ENCODE measurements at regions not wholly inside any gene's neighbourhood (a gene's known extent, or its start where the extent isn't known, plus 50 kb on each side); places are given as distances from the start of the nearest gene placed in this dataset.
A peak's percentile ranks its signal among the peaks of the same experiment; 100 is the strongest.

DNA sequence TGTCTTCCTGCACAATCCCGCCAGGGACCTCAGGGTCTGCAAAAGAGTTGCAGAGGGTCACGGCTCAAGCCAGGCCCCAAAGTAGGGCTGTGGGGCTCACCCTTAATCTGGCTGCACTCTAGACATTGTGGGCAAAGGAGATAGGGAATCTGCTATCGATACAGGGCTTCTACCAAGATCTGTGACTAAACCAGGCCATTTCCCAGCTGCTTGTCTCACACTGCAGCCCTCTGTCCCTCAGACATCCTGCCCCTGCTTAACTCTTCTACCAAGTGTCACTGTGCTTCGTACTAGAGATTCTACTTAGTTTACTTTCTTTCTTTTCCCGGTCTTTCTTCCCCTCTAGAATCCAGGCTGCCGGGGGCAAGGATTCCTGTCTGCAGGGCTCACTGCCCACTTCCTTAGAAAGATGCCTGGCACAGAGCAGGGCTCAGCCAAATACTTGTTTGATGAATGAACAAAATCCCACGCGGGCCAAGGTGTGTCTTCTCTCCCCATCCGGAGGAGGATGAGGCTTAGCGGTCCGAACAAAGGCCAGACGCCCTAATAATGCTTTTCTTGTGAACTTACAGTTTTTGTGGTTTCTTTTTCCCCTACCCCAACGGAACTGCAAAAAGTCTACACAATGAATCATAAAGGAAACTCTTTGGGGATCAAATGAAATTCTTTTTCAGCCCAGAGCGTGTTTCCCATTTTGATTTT, 61.3 kb upstream of the ANO1 start:
- ATAC-seq (peak; percentile 22; the same call in 1 of the 2 replicates), DNase-seq (ENCODE audit: low read depth, low spot score) (no peak)
- CTCF ChIA-PET = no interaction called here
- POLR2A ChIA-PET = no interaction called here
- no peaks in the 10 kb centered on the region for H3K36me3 ChIP-seq (ENCODE audit: control insufficient read depth, insufficient read depth, low read length)
- H3K27me3 ChIP-seq (ENCODE audit: control insufficient read depth, insufficient read depth, low read length) = no peaks in the 10 kb centered on the region
- no peaks in the 10 kb centered on the region for H3K4me1 ChIP-seq (ENCODE audit: control insufficient read depth, insufficient read depth, low read length)
- intact Hi-C loops (cut with micrococcal nuclease; ENCODE audit: unreplicated experiment) = no loop called here
- no TSS peak for BruUV-seq (replicated peaks)
- in situ Hi-C loops (cut with HindIII; ENCODE audit: low pct_unique_long_range_greater_than_20kb, low sequenced_read_pairs) = no loop called here
- H3K9me3 ChIP-seq (ENCODE audit: control insufficient read depth, insufficient read depth, low read depth, low read length) = no peaks in the 10 kb centered on the region
- no peak overlapping the region for H3K27ac ChIP-seq (ENCODE audit: low read length)
- TF ChIP-seq, protein P1, sequence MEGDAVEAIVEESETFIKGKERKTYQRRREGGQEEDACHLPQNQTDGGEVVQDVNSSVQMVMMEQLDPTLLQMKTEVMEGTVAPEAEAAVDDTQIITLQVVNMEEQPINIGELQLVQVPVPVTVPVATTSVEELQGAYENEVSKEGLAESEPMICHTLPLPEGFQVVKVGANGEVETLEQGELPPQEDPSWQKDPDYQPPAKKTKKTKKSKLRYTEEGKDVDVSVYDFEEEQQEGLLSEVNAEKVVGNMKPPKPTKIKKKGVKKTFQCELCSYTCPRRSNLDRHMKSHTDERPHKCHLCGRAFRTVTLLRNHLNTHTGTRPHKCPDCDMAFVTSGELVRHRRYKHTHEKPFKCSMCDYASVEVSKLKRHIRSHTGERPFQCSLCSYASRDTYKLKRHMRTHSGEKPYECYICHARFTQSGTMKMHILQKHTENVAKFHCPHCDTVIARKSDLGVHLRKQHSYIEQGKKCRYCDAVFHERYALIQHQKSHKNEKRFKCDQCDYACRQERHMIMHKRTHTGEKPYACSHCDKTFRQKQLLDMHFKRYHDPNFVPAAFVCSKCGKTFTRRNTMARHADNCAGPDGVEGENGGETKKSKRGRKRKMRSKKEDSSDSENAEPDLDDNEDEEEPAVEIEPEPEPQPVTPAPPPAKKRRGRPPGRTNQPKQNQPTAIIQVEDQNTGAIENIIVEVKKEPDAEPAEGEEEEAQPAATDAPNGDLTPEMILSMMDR (IDR thresholded peaks at IDR 0.05) = no peak
- TF ChIP-seq, protein P2, sequence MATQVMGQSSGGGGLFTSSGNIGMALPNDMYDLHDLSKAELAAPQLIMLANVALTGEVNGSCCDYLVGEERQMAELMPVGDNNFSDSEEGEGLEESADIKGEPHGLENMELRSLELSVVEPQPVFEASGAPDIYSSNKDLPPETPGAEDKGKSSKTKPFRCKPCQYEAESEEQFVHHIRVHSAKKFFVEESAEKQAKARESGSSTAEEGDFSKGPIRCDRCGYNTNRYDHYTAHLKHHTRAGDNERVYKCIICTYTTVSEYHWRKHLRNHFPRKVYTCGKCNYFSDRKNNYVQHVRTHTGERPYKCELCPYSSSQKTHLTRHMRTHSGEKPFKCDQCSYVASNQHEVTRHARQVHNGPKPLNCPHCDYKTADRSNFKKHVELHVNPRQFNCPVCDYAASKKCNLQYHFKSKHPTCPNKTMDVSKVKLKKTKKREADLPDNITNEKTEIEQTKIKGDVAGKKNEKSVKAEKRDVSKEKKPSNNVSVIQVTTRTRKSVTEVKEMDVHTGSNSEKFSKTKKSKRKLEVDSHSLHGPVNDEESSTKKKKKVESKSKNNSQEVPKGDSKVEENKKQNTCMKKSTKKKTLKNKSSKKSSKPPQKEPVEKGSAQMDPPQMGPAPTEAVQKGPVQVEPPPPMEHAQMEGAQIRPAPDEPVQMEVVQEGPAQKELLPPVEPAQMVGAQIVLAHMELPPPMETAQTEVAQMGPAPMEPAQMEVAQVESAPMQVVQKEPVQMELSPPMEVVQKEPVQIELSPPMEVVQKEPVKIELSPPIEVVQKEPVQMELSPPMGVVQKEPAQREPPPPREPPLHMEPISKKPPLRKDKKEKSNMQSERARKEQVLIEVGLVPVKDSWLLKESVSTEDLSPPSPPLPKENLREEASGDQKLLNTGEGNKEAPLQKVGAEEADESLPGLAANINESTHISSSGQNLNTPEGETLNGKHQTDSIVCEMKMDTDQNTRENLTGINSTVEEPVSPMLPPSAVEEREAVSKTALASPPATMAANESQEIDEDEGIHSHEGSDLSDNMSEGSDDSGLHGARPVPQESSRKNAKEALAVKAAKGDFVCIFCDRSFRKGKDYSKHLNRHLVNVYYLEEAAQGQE (IDR thresholded peaks at IDR 0.05; ENCODE audit: insufficient read depth in 1 of 2, low read depth in 2 of 2, low read length in 1 of 2) = no peak
- no peak overlapping the region for H3K4me3 ChIP-seq (ENCODE audit: low read depth in 2 of 2, low read length in 2 of 2)

DNA sequence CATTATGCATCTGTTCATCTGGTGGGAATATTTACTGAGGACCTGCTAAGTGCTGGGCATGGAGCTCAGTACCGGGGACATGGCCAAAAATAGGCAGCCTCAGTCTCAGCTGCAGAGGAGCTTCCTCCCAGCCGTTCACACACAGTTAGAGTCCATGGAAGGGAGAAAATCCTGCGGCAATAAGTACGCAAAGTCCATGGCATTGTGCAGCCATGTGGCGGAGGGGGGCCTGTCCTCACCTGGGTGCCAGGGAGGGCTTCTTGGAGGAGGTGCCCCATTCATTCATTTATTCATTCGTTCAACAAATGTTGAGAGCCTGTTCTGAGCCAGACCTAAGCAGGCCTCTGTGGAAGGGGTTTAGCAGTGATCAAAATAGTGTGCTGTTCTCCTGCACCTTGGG, 59.3 kb upstream of the ANO1 start:
- ATAC-seq (no peak), DNase-seq (ENCODE audit: low read depth, low spot score) (no peak)
- Histone ChIP-seq H3K9me3 (ENCODE audit: control insufficient read depth, insufficient read depth, low read depth, low read length) (no peaks in the 10 kb centered on the region), H3K4me1 (ENCODE audit: control insufficient read depth, insufficient read depth, low read length) (no peaks in the 10 kb centered on the region), H3K27ac (ENCODE audit: low read length) (no peak overlapping the region), H3K4me3 (ENCODE audit: low read depth in 2 of 2, low read length in 2 of 2) (no peak overlapping the region), H3K36me3 (ENCODE audit: control insufficient read depth, insufficient read depth, low read length) (no peaks in the 10 kb centered on the region), H3K27me3 (ENCODE audit: control insufficient read depth, insufficient read depth, low read length) (no peaks in the 10 kb centered on the region)
- intact Hi-C loops (cut with micrococcal nuclease; ENCODE audit: unreplicated experiment) (no loop called here), in situ Hi-C loops (cut with HindIII; ENCODE audit: low pct_unique_long_range_greater_than_20kb, low sequenced_read_pairs) (no loop called here)
- no TSS peak for BruUV-seq (replicated peaks)
- CTCF ChIA-PET = interaction anchor here (0.5 kb wide), 1 partner anchor 70 kb away, joined by 3 read pairs; no protein-coding TSS in a partner anchor
- no peak for TF ChIP-seq SIN3A (IDR thresholded peaks at IDR 0.05; ENCODE audit: borderline replicate concordance, insufficient read depth, low read depth, low read length)
- no peak for TF ChIP-seq POLR2AphosphoS5 (IDR thresholded peaks at IDR 0.05; ENCODE audit: low read depth, low read length)
- no peak for TF ChIP-seq TCF7L2 (IDR thresholded peaks at IDR 0.05; ENCODE audit: low read depth, low read length)
- TF ChIP-seq, protein P2 (IDR thresholded peaks at IDR 0.05; ENCODE audit: insufficient read depth in 1 of 2, low read depth in 2 of 2, low read length in 1 of 2) = no peak
- TF ChIP-seq, protein P1 (IDR thresholded peaks at IDR 0.05) = no peak
- POLR2A ChIA-PET = no interaction called here

Data from Panc1 (cell line).